GM12878 (cell line): ENCODE measurements at regions not wholly inside any gene's neighbourhood (a gene's known extent, or its start where the extent isn't known, plus 50 kb on each side); places are given as distances from the start of the nearest gene placed in this dataset.

ENCODE experiments used
- ATAC-seq: fragments of 200-7000 bp; cut with Tn5 transposase; 3 replicates; pipeline ENCODE4 v1.9.1; 2020; ENCODE audit warnings: mild to moderate bottlenecking, moderate library complexity
- BruUV-seq: library from RNA; stranded (reverse); fragments of 400-500 nt; replicated peaks from 2 replicates; lab custom pipeline; 2021; lab: Mats Ljungman, UMichigan
- CTCF ChIA-PET: fragments of 300-600 bp; sonication (Branson Sonifier 250); formaldehyde crosslinking; extraction: SDS; loops from one replicate; lab custom pipeline; 2021; ENCODE audit warnings: inconsistent platforms; lab: Yijun Ruan, JAX
- POLR2A ChIA-PET: fragments of 350-600 bp; formaldehyde crosslinking; extraction: SDS; loops from one replicate; lab custom pipeline; 2021; ENCODE audit warnings: inconsistent platforms; lab: Charles Lee
- RAD21 ChIA-PET: fragments of 300-600 bp; sonication (Branson Sonifier 250); formaldehyde crosslinking; loops from one replicate; lab custom pipeline; 2023; ENCODE audit warnings: antibody characterized with exemption; ENCODE audit not compliant: unreplicated experiment; lab: Charles Lee
- SMC1A ChIA-PET: fragments of 300-600 bp; sonication (Branson Sonifier 250); formaldehyde crosslinking; loops from one replicate; lab custom pipeline; 2023; ENCODE audit not compliant: unreplicated experiment, uncharacterized antibody; lab: Charles Lee
- DNase-seq: peaks from one replicate; pipeline ENCODE4 v3.0.0-alpha.2; 2011; ENCODE audit warnings: low read depth, low spot score
- FAIRE-seq: peaks from 3 replicates; lab custom pipeline; 2011; peaks lifted over from hg19 to GRCh38; lab: Jason Lieb, UNC
- H2AFZ ChIP-seq: 2 replicates; pipeline ENCODE4 v1.6.0; 2011; ENCODE audit warnings: low read depth, low read length, control low read depth; ENCODE audit not compliant: control insufficient read depth
- H3K27ac ChIP-seq: 2 replicates; pipeline ENCODE4 v1.5.1; 2011; ENCODE audit warnings: control low read depth; ENCODE audit not compliant: control insufficient read depth, insufficient read depth
- H3K27me3 ChIP-seq, 2 experiments: replicated peaks in 1 of 2; 2 replicates each; pipeline versions ENCODE4 v1.6.0 to v1.6.1; 2011; ENCODE audit warnings: low read length in 1 of 2; ENCODE audit not compliant: control insufficient read depth in 2 of 2, insufficient read depth in 2 of 2
- H3K36me3 ChIP-seq, 2 experiments: 2 replicates each; pipeline ENCODE4 v1.5.1; 2011; ENCODE audit warnings: low read length in 1 of 2; ENCODE audit not compliant: control insufficient read depth in 2 of 2, insufficient read depth in 2 of 2
- H3K4me1 ChIP-seq: 2 replicates; pipeline ENCODE4 v1.6.1; 2011; ENCODE audit warnings: mild to moderate bottlenecking, low read length, moderate library complexity, mixed read lengths; ENCODE audit not compliant: control insufficient read depth, insufficient read depth
- H3K4me2 ChIP-seq: 2 replicates; pipeline ENCODE4 v1.6.0; 2011; ENCODE audit warnings: control low read depth; ENCODE audit not compliant: control insufficient read depth, insufficient read depth
- H3K4me3 ChIP-seq: fragments of 200-600 bp; sonication (generic); 2 replicates; pipeline ENCODE4 v1.5.1; 2016
- H3K79me2 ChIP-seq: 2 replicates; pipeline ENCODE4 v1.6.0; 2011; ENCODE audit warnings: low read length; ENCODE audit not compliant: control insufficient read depth, insufficient read depth
- H3K9ac ChIP-seq: 2 replicates; pipeline ENCODE4 v1.8.0; 2011; ENCODE audit warnings: low read length, control low read depth, mixed read lengths; ENCODE audit not compliant: control insufficient read depth, insufficient read depth
- H3K9me3 ChIP-seq: replicated peaks from 3 replicates; pipeline ENCODE4 v1.5.1; 2011; ENCODE audit warnings: mild to moderate bottlenecking, low read length; ENCODE audit not compliant: control insufficient read depth, insufficient read depth
- H4K20me1 ChIP-seq: 2 replicates; pipeline ENCODE4 v1.6.0; 2011; ENCODE audit not compliant: control insufficient read depth, insufficient read depth
- ATF3 ChIP-seq: IDR thresholded peaks from 2 replicates; pipeline ENCODE4 v1.6.1; 2011; ENCODE audit warnings: low read depth, mild to moderate bottlenecking, low read length, moderate library complexity, borderline replicate concordance; ENCODE audit errors: extremely low read depth
- CBX5 ChIP-seq: sonication (generic); IDR thresholded peaks from 2 replicates; pipeline ENCODE4 v1.6.1; 2016; ENCODE audit warnings: low read depth, moderate library complexity, mild to moderate bottlenecking, inconsistent platforms
- EED ChIP-seq: sonication (generic); IDR thresholded peaks from 2 replicates; pipeline ENCODE4 v1.6.1; 2016; ENCODE audit warnings: antibody characterized with exemption, low read depth
- EP300 ChIP-seq, 2 experiments: fragments of 150-350 bp in 1 of 2; IDR thresholded peaks; 2 replicates each; pipeline ENCODE4 v1.6.1; 2011 to 2012; ENCODE audit warnings: low read depth in 2 of 2, low read length in 2 of 2, borderline replicate concordance in 1 of 2, improper control_type of control experiment in 1 of 2, inconsistent platforms in 1 of 2; ENCODE audit not compliant: control insufficient read depth in 1 of 2
- ETV6 ChIP-seq, 2 experiments: fragments of 450-650 bp in 1 of 2; IDR thresholded peaks in 1 of 2; conservative IDR thresholded peaks in 1 of 2; 2 replicates each; pipeline ENCODE4 v1.6.1; 2014; ENCODE audit warnings: antibody characterized with exemption in 1 of 2, borderline replicate concordance in 1 of 2, low read depth in 1 of 2, mild to moderate bottlenecking in 1 of 2, moderate library complexity in 1 of 2
- HSF1 ChIP-seq: fragments of 150-350 bp; IDR thresholded peaks from 2 replicates; pipeline ENCODE4 v1.6.1; 2014; ENCODE audit warnings: mild to moderate bottlenecking, low read depth, low read length
- NR2C2 ChIP-seq: IDR thresholded peaks from 2 replicates; pipeline ENCODE4 v1.6.1; 2011; ENCODE audit warnings: borderline replicate concordance, low read depth; ENCODE audit not compliant: control insufficient read depth, insufficient read length
- POU2F2 ChIP-seq: IDR thresholded peaks from 3 replicates; pipeline ENCODE4 v1.6.1; 2011; ENCODE audit warnings: low read depth, mild to moderate bottlenecking, low read length, borderline replicate concordance
- RB1 ChIP-seq: fragments of 450-650 bp; formaldehyde crosslinking; IDR thresholded peaks from 2 replicates; pipeline ENCODE4 v1.6.1; 2017; ENCODE audit warnings: mild to moderate bottlenecking, borderline replicate concordance
- WGBS: methylation state at CpG from one replicate; pipeline ENCODE4 v1.1.6; 2016; ENCODE audit warnings: low lambda C conversion rate; ENCODE audit not compliant: insufficient replicate concordance, insufficient coverage; ENCODE audit errors: missing lambda C conversion rate; 5-methylcytosine and 5-hydroxymethylcytosine counted together
- in situ Hi-C: fragments of 300-500 bp; cut with MboI; formaldehyde crosslinking; loops from 9 replicates; pipeline ENCODE4 v1.14.3; 2018; ENCODE audit warnings: mixed read lengths
- intact Hi-C: fragments of 100-400 bp; cut with micrococcal nuclease; formaldehyde crosslinking; loops from one replicate; pipeline ENCODE4 v1.14.2; 2022; ENCODE audit not compliant: unreplicated experiment

- Histone ChIP-seq H3K9me3 (no peaks in the 10 kb centered on the region; the same call in 2 of the 3 replicates), H3K4me2 (no peak overlapping the region), H3K27me3 (no peaks in the 10 kb centered on the region; a peak in 2 of 4 replicates), H3K9ac (no peak overlapping the region), H3K27ac (no peak overlapping the region), H3K4me1 (no peaks in the 10 kb centered on the region), H4K20me1 (no peaks in the 10 kb centered on the region), H3K4me3 (no peak overlapping the region), H3K79me2 (no peaks in the 10 kb centered on the region), H3K36me3 (no peaks in the 10 kb centered on the region), H2AFZ (no peak overlapping the region)
- TF ChIP-seq HSF1 (no peak), ETV6 (conservative IDR thresholded peaks at IDR 0.05 in 1 of 2, IDR thresholded peaks at IDR 0.05 in 1 of 2; ENCODE audit: borderline replicate concordance in 1 of 2, low read depth in 1 of 2) (no peak), ATF3 (no peak), EP300 (IDR thresholded peaks at IDR 0.05; ENCODE audit: borderline replicate concordance in 1 of 2, control insufficient read depth in 1 of 2, low read depth in 2 of 2, low read length in 2 of 2) (no peak), CBX5 (no peak), EED (no peak), RB1 (no peak), NR2C2 (no peak), POU2F2 (no peak)
- DNase-seq = no peak
- ChIA-PET POLR2A (no interaction called here), SMC1A (interaction anchor here (1.2 kb wide), 2 partner anchors 11 to 39 kb away, joined by 3 read pairs; no protein-coding TSS in a partner anchor), CTCF (no interaction called here), RAD21 (no interaction called here)
- 67% methylated on average over 3 of the region's 3 CpGs for WGBS
- no peak for FAIRE-seq
- ATAC-seq = no peak
- in situ Hi-C loops (no loop called here), intact Hi-C loops (no loop called here)
- BruUV-seq = no TSS peak
Observed at GRCh38 chr5:68751661-68752060, 342.2 kb upstream of the SLC30A5 start.
